Vagina (tissue), 2 donors: ENCODE measurements at regions not wholly inside any gene's neighbourhood (a gene's known extent, or its start where the extent isn't known, plus 50 kb on each side); places are given as distances from the start of the nearest gene placed in this dataset.

ENCODE experiments used
- CTCF ChIP-seq, 3 experiments: fragments of 450-650 bp in 2 of 3; fragments of 200-600 bp in 1 of 3; sonication (generic) in 1 of 3; IDR thresholded peaks; one replicate each; pipeline ENCODE4 v1.5.1; 2017 to 2019; ENCODE audit warnings: antibody characterized with exemption in 3 of 3, mild to moderate bottlenecking in 2 of 3, moderate library complexity in 2 of 3
- POLR2A ChIP-seq, 2 donors: fragments of 450-650 bp; IDR thresholded peaks; one replicate each; pipeline ENCODE4 v1.6.1; 2017; ENCODE audit warnings: antibody characterized with exemption in 2 of 2, mild to moderate bottlenecking in 2 of 2, moderate library complexity in 2 of 2

GRCh38 chr6:8203337-8203736 lies 101.0 kb upstream of the EEF1E1 start:
- TF ChIP-seq POLR2A (IDR thresholded peaks at IDR 0.05) = no peak
- TF ChIP-seq CTCF (IDR thresholded peaks at IDR 0.05) = no peak
